Upper lobe of right lung (tissue), 1 donor: ENCODE measurements at regions not wholly inside any gene's neighbourhood (a gene's known extent, or its start where the extent isn't known, plus 50 kb on each side); places are given as distances from the start of the nearest gene placed in this dataset.
A peak's percentile ranks its signal among the peaks of the same experiment; 100 is the strongest.

Source experiments
- ATAC-seq: fragments of 200-7000 bp; cut with Tn5 transposase; one replicate; pipeline ENCODE4 v1.9.1; 2020; ENCODE audit warnings: mild to moderate bottlenecking, moderate library complexity
- DNase-seq: peaks from one replicate; pipeline ENCODE4 v3.0.0-alpha.2; 2020
- H3K27ac ChIP-seq: fragments of 200-600 bp; one replicate; pipeline ENCODE4 v1.8.0; 2022
- H3K27me3 ChIP-seq: fragments of 200-600 bp; one replicate; pipeline ENCODE4 v1.8.0; 2022; ENCODE audit warnings: mild to moderate bottlenecking
- H3K36me3 ChIP-seq: fragments of 200-600 bp; one replicate; pipeline ENCODE4 v1.8.0; 2022
- H3K4me1 ChIP-seq: fragments of 200-600 bp; one replicate; pipeline ENCODE4 v1.8.0; 2022
- H3K4me3 ChIP-seq: fragments of 200-600 bp; one replicate; pipeline ENCODE4 v1.8.0; 2022; ENCODE audit warnings: mild to moderate bottlenecking
- H3K9me3 ChIP-seq: fragments of 200-600 bp; one replicate; pipeline ENCODE4 v1.8.0; 2022
- CTCF ChIP-seq: fragments of 200-600 bp; IDR thresholded peaks from one replicate; pipeline ENCODE4 v1.8.0; 2022; ENCODE audit warnings: antibody characterized with exemption
- intact Hi-C: fragments of 100-400 bp; cut with DNase I; formaldehyde crosslinking; loops from one replicate; pipeline ENCODE4 v1.11.0; 2022
- donor health status: DM: no; HTN: yes; CAD: no; lungs with severe emphysema.

GRCh38 chr4:3365326-3365725 lies 72.5 kb downstream of the RGS12 start:
- DNase-seq, result no peak

GRCh38 chr4:3365871-3366842 lies 73.3 kb downstream of the RGS12 start:
- H3K9me3 ChIP-seq, result no peaks in the 10 kb centered on the region
- DNase-seq (peak; percentile 54), ATAC-seq (no peak)
- H3K27ac ChIP-seq, result no peak overlapping the region
- intact Hi-C loops, result no loop called here
- no peaks in the 10 kb centered on the region for H3K36me3 ChIP-seq
- TF ChIP-seq CTCF, result no peak
- H3K4me1 ChIP-seq, result peaks cover 23% of the 10 kb centered on the region
- no peak overlapping the region for H3K4me3 ChIP-seq
- no peaks in the 10 kb centered on the region for H3K27me3 ChIP-seq

More at GRCh38 chr4:3365326-3365725, 72.5 kb downstream of the RGS12 start:
- no peaks in the 10 kb centered on the region for H3K36me3 ChIP-seq
- ATAC-seq, result no peak
- H3K4me1 ChIP-seq, result peaks cover 14% of the 10 kb centered on the region
- H3K27me3 ChIP-seq, result no peaks in the 10 kb centered on the region
- H3K27ac ChIP-seq, result no peak overlapping the region
- no peak overlapping the region for H3K4me3 ChIP-seq
- no peaks in the 10 kb centered on the region for H3K9me3 ChIP-seq
- intact Hi-C loops, result no loop called here
- no peak for TF ChIP-seq CTCF

- H3K27me3 ChIP-seq, result no peaks in the 10 kb centered on the region
- no peak overlapping the region for H3K27ac ChIP-seq
- DNase-seq (peak; percentile 55), ATAC-seq (no peak)
- no peak for TF ChIP-seq CTCF
- peaks cover 28% of the 10 kb centered on the region for H3K4me1 ChIP-seq
- no peaks in the 10 kb centered on the region for H3K36me3 ChIP-seq
- no peak overlapping the region for H3K4me3 ChIP-seq
- no peaks in the 10 kb centered on the region for H3K9me3 ChIP-seq
- intact Hi-C loops, result no loop called here
These were observed 74.3 kb downstream of the RGS12 start for GRCh38 chr4:3366893-3367775.

- no peak overlapping the region for H3K27ac ChIP-seq
- H3K9me3 ChIP-seq, result no peaks in the 10 kb centered on the region
- intact Hi-C loops, result no loop called here
- H3K36me3 ChIP-seq, result no peaks in the 10 kb centered on the region
- no peak for TF ChIP-seq CTCF
- H3K4me3 ChIP-seq, result no peak overlapping the region
- DNase-seq (no peak), ATAC-seq (no peak)
- H3K4me1 ChIP-seq, result peaks cover 33% of the 10 kb centered on the region
- no peaks in the 10 kb centered on the region for H3K27me3 ChIP-seq
These were observed 73.9 kb upstream of the HGFAC start for GRCh38 chr4:3367866-3368265.

GRCh38 chr4:3368334-3368733 lies 73.4 kb upstream of the HGFAC start:
- Histone ChIP-seq H3K27ac (no peak overlapping the region), H3K4me3 (no peak overlapping the region), H3K36me3 (no peaks in the 10 kb centered on the region), H3K9me3 (no peaks in the 10 kb centered on the region), H3K27me3 (no peaks in the 10 kb centered on the region), H3K4me1 (peaks cover 37% of the 10 kb centered on the region)
- no peak for DNase-seq
- ATAC-seq, result no peak
- intact Hi-C loops, result no loop called here
- no peak for TF ChIP-seq CTCF
